ENCODE measurements at regions not wholly inside any gene's neighbourhood (a gene's known extent, or its start where the extent isn't known, plus 50 kb on each side); places are given as distances from the start of the nearest gene placed in this dataset.

- TF ChIP-seq CTCF (IDR thresholded peaks at IDR 0.05) (no peak), EP300 (IDR thresholded peaks at IDR 0.05) (no peak), POLR2A (IDR thresholded peaks at IDR 0.05) (no peak)
Observed at GRCh38 chr15:56557415-56557814, 92.5 kb upstream of the MNS1 start.

All from stomach (tissue), 4 donors.